MG63 (cell line): ENCODE measurements at regions not wholly inside any gene's neighbourhood (a gene's known extent, or its start where the extent isn't known, plus 50 kb on each side); places are given as distances from the start of the nearest gene placed in this dataset.

Experiments used
- DNase-seq: peaks from one replicate; pipeline ENCODE4 v3.0.0-alpha.2; 2020
- H3K27me3 ChIP-seq: fragments of 250-450 bp; sonication (Bioruptor Pico); 2 replicates; pipeline ENCODE4 v1.5.1; 2020; ENCODE audit warnings: mild to moderate bottlenecking, moderate library complexity
- H3K36me3 ChIP-seq: fragments of 250-450 bp; sonication (Bioruptor Pico); 2 replicates; pipeline ENCODE4 v1.5.1; 2020; ENCODE audit warnings: mild to moderate bottlenecking, moderate library complexity
- H3K4me3 ChIP-seq: fragments of 250-450 bp; sonication (Bioruptor Pico); 2 replicates; pipeline ENCODE4 v1.5.1; 2020; ENCODE audit warnings: mild to moderate bottlenecking, moderate library complexity
- H3K9me3 ChIP-seq: fragments of 250-450 bp; sonication (Bioruptor Pico); 2 replicates; pipeline ENCODE4 v1.5.1; 2020; ENCODE audit warnings: mild to moderate bottlenecking, moderate library complexity

DNA sequence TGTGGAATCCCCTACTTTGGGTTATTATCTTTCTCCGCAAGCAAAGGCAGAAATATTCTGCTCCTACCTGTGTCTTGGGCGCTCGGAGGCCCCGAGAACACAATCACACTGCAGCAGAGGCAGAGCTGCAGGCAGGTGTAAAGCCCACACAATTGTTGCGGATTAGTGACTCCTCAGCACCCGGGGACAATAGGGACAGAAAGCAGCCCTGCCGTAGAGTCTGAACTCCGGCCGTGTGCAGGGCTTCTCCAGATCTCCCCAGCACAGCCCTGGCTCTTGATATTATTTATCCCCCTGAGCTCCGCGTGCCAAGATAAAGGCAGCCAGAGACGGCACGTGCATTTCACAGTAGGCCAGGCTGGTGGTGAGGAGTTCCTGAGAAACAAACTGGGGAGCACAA is 229.2 kb downstream of the EN1 start:
- no peaks in the 10 kb centered on the region for H3K27me3 ChIP-seq
- no peak overlapping the region for H3K4me3 ChIP-seq
- H3K36me3 ChIP-seq = no peaks in the 10 kb centered on the region
- H3K9me3 ChIP-seq = no peaks in the 10 kb centered on the region
- no peak for DNase-seq

DNA sequence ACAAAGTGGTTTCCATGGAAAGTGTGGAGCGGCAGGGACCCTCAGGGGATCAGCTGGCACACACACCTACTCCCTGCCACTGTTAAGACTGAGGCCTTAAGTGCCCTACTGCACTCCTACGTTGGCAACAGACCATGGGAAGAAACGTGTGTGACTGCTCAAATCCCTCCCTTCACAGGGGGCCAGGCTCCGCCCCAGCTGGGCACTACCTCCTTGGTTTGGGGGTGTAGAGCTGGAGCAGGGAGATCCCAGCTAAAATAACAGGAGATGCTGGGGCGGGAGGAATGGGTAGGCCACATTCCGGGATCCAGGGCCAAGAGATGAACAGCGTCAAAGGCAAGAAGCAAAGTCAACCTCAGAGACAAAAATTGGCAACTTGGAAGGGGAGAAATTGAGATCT is 231.0 kb downstream of the EN1 start:
- Histone ChIP-seq H3K36me3 (no peaks in the 10 kb centered on the region), H3K27me3 (no peaks in the 10 kb centered on the region), H3K9me3 (no peaks in the 10 kb centered on the region), H3K4me3 (no peak overlapping the region)
- no peak for DNase-seq

DNA sequence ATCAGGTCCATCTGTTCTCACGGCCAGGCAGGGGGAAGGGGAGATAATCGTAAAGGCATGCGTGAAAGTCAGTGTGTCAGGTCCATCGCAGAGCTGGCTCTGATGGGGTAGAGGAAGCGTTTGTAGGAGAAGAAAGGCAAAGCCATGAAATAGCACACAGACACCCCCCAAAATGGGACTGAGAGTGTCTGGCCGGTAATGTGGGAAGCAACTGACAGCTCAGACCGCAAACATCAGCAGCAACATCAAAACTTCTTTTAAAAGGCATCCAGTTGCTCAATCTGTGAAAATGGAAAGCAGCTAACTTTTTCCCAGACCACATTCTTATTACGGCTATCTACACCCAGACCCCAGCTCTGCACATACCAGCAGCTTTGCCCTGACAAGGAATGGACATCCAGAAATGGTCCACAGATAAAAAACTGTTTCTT is 232.6 kb downstream of the EN1 start:
- Histone ChIP-seq H3K9me3 (no peaks in the 10 kb centered on the region), H3K27me3 (no peaks in the 10 kb centered on the region), H3K4me3 (no peak overlapping the region), H3K36me3 (no peaks in the 10 kb centered on the region)
- no peak for DNase-seq

DNA sequence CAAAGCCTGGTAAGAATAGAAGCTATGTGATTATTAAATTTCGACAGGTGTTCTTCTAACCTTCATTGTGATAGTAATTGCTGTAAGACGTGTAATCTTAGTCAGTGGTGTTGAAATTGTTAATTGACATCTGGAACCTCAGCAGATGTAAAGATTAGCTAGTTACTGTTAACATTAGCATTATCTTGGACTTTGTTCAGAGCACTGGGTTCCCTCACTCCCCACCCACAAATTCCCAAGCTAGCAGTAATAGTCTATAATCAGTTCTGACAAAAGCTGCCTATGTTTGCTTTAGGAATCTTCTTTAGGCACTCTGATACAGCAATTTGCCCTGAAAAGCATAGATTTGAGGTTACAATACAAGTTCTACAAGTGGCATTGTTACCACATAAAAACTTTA is 233.7 kb downstream of the EN1 start:
- no peaks in the 10 kb centered on the region for H3K36me3 ChIP-seq
- H3K4me3 ChIP-seq = no peak overlapping the region
- H3K9me3 ChIP-seq = no peaks in the 10 kb centered on the region
- H3K27me3 ChIP-seq = no peaks in the 10 kb centered on the region
- DNase-seq = no peak

DNA sequence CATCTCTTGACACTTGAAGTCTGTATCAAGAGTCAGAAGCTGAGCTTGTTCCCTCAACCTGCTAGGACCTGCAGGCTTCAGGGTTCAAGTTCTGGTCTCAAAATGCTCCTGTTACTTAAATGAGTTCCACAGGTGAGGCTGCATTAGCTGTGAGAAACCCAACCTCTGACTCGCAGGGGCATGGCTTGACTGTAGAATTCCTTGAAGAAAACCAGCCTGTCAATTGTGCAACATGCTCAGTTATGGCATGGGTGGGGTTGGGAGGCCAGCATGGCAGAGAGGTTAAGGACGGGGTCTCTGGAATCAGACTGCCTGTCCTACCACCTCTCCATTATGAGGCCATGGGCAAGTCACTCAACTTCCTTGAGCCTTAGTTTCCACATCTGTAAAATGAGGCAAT is 235.8 kb downstream of the EN1 start:
- H3K4me3 ChIP-seq = no peak overlapping the region
- no peaks in the 10 kb centered on the region for H3K27me3 ChIP-seq
- H3K36me3 ChIP-seq = no peaks in the 10 kb centered on the region
- DNase-seq = no peak
- no peaks in the 10 kb centered on the region for H3K9me3 ChIP-seq

DNA sequence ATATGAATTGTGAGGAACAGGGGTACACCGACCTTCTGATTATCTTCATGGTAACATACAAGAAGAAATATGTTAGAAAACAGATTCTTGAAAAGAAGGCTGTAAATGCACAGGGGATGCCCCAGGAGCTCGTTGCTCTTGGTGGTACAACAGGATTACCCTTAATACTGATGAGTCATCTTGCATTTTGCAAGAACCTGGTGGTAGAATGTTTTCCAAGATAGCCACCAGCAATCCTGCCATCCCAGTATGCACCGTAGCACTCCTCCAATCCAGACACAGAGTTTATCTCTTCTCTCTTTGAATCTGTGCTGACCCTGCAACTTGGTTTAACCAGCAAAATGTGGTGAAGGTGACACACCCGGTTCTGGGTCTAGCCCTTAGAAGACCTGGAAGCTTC is 238.3 kb downstream of the EN1 start:
- DNase-seq = no peak
- H3K27me3 ChIP-seq = no peaks in the 10 kb centered on the region
- H3K9me3 ChIP-seq = no peaks in the 10 kb centered on the region
- H3K4me3 ChIP-seq = no peak overlapping the region
- H3K36me3 ChIP-seq = no peaks in the 10 kb centered on the region

DNA sequence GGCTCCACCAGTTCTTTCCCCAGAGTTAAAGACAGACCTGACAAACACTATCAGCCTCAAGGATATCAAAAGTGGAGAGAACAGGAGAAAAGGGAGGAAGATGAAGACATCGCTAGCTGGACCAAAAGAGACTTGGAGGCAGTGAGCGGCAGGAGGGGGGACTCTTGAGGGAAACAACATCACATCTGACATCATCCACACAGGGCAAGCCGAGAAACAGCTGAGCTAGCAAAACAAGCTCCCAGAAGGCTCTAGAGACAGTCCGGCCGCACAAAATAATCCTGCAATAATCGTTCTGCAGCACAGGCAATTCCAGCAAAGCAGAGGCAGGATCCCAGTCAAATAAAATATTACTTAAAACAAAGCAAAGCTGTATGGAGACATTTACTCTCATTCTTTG is 239.8 kb downstream of the EN1 start:
- no peak for DNase-seq
- Histone ChIP-seq H3K36me3 (no peaks in the 10 kb centered on the region), H3K9me3 (no peaks in the 10 kb centered on the region), H3K27me3 (no peaks in the 10 kb centered on the region), H3K4me3 (no peak overlapping the region)

DNA sequence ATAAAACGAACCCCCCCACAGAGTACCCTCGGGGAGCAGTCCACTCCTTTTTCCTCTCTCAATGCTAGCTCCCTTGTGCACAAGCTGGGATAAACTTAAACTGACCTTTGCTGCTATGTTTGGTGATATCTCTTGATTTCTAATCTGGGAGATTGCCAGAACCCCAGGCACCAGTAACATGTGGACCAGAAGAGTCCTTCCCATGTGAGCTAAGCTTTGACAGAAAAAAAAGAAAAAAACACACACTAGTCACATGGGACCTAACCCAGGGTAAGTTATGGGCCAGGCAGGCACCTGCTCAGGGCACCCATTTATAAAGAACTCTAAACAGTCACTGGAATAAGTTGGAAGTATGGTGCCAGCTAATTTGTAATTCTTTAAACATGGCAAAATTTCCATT is 242.6 kb downstream of the EN1 start:
- DNase-seq = no peak
- no peaks in the 10 kb centered on the region for H3K36me3 ChIP-seq
- no peak overlapping the region for H3K4me3 ChIP-seq
- no peaks in the 10 kb centered on the region for H3K27me3 ChIP-seq
- H3K9me3 ChIP-seq = no peaks in the 10 kb centered on the region

DNA sequence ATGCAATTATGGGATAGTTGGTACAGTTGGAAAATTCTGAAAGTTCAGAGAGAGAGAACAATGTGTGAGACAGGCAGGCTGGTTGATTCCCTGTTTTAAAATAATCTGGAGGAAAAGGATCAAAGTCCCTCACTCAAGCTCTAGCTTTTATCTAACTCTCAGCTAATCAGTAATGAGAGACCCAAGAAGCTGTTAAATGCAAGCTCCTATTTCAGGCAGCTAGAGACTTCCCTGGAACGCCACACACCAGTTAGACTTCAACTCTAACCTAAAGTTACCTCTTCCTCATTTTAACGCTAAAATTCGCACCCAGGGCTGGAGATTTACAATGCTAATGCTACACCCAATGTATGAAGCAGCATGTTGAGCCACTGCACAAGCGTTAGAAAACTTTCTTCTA is 243.1 kb downstream of the EN1 start:
- no peaks in the 10 kb centered on the region for H3K9me3 ChIP-seq
- H3K27me3 ChIP-seq = no peaks in the 10 kb centered on the region
- H3K36me3 ChIP-seq = no peaks in the 10 kb centered on the region
- H3K4me3 ChIP-seq = no peak overlapping the region
- no peak for DNase-seq

DNA sequence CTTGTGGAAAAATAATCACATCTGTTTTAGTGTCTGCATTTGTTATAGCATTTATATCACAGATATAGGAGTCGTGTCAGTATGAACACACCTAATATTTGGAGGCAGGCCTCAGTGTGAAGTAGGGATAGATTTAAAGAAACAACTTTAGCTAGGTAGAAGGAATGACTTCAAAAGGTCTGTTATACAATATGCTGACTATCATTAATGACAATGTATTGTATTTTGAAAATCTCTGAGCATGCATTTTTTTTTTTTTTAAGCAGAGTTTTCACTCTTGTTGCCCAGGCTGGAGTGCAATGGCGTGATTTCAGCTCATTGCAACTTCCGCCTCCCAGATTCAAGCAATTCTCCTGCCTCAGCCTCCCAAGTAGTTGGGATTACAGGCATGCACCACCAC is 248.3 kb downstream of the EN1 start:
- no peaks in the 10 kb centered on the region for H3K27me3 ChIP-seq
- H3K4me3 ChIP-seq = no peak overlapping the region
- DNase-seq = no peak
- no peaks in the 10 kb centered on the region for H3K36me3 ChIP-seq
- H3K9me3 ChIP-seq = no peaks in the 10 kb centered on the region

DNA sequence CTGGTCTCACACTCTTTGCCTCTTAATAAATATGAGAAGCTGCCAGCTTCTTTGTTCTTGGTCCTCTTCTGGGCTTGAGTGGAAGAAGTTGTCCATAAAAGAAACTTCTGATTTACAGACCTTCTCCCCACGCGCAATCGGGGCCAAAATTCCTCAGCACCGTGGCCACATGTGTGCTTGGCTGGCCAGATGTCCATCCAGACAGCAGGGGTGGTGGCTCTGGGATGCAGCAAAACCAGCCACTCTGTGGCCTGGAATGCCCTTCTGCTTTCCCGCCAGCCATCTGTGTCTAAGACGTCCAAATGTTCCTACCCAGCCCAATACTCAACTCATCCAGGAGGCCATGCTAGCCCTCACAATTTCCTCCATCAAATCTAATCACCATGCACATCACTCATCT is 250.8 kb downstream of the EN1 start:
- DNase-seq = no peak
- Histone ChIP-seq H3K9me3 (no peaks in the 10 kb centered on the region), H3K4me3 (no peak overlapping the region), H3K36me3 (no peaks in the 10 kb centered on the region), H3K27me3 (no peaks in the 10 kb centered on the region)

DNA sequence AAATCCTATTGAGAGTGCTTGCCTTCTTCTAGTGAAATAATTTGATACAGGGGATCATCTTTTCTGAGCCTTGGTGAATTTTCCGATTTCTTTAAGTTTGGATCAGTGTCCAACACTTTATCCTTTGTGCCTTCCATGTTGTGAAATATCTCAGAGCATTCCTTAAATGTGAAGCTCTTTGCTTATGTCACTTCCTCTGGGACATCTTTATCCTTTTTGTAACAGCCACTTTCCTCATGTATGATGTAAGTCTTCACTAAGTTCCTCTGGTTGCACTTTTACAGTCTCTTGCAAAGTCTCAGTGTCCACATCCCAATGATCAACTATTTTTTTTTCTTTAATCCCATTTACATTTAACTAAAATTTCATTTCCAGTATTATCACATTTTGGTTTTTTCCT is 254.2 kb downstream of the EN1 start:
- no peak for DNase-seq
- H3K4me3 ChIP-seq = no peak overlapping the region
- no peaks in the 10 kb centered on the region for H3K9me3 ChIP-seq
- H3K36me3 ChIP-seq = no peaks in the 10 kb centered on the region
- no peaks in the 10 kb centered on the region for H3K27me3 ChIP-seq

DNA sequence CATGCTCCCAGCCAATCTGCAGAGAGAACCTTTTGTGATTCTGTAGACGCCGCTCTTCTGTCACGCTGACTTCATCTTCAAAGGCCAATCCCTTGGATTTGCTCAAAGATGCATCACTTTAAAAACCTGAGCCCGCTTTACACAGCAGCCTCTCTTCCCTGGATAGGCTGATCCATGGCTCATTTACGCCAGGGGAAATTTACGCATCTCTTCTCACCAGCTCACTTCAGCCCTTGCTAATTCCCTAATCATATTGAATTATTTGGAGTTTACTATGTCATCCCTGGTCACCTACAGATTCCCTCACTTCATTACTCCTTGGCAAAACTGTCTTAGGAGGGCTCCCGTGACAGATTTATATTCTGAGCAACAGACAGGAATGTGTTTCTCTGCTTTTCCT is 256.2 kb downstream of the EN1 start:
- no peak overlapping the region for H3K4me3 ChIP-seq
- no peaks in the 10 kb centered on the region for H3K27me3 ChIP-seq
- no peak for DNase-seq
- H3K9me3 ChIP-seq = no peaks in the 10 kb centered on the region
- H3K36me3 ChIP-seq = no peaks in the 10 kb centered on the region

DNA sequence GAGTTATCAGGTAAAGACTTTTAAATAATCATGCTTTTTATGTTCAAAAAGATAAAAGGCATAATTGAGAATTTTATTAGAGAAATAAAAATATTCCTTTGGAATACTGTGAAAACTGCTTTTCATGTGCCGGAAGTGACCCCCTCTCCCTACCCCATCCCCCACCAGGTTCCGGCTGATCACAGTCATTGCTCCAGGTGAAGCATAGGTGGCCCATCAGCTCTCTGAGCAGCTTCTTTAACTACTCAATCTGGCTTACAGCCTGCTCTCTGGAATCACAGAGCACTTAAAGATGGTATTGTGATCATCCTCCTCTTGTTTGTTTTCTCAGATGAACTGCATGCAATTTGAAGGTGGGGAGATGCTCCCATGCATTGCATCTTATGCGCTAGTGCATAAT is 257.7 kb downstream of the EN1 start:
- no peaks in the 10 kb centered on the region for H3K9me3 ChIP-seq
- DNase-seq = no peak
- no peak overlapping the region for H3K4me3 ChIP-seq
- H3K27me3 ChIP-seq = no peaks in the 10 kb centered on the region
- no peaks in the 10 kb centered on the region for H3K36me3 ChIP-seq

DNA sequence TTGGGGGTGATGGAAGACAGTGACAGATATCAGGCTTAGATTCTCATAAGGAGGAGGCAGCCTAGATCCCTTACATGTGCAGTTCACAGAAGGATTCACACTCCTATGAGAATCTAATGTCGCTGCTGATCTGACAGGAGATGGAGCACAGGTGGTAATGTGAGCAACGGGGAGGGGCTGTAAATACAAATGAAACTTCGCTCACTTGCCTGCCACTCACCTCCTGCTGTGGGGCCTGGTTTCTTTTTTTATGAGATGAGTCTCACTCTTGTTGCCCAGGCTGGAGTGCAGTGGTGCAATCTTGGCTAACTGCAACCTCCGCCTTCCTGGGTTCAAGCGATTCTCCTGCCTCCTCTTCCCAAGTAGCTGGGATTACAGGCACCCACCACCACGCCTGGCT is 258.6 kb downstream of the EN1 start:
- DNase-seq = no peak
- Histone ChIP-seq H3K9me3 (no peaks in the 10 kb centered on the region), H3K36me3 (no peaks in the 10 kb centered on the region), H3K27me3 (no peaks in the 10 kb centered on the region), H3K4me3 (no peak overlapping the region)

DNA sequence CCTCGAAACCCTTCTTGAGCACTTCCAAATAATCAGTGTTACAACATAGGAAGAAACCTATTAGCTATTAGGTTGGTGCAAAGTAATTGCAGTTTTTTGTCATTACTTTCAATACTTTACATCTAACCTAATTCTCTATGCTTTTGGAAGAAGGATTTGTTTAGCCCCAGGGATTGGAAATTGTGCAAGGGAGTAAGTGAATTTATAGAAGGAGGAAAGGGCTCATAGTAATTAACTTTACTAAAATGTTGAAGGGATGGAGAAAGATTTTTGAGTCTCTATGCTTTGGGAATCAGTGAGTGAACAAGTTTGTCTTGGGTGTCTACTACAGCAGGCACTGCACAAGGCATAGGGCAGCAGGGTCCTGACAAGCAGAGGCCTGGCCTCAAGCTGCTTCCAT is 261.1 kb downstream of the EN1 start:
- Histone ChIP-seq H3K9me3 (no peaks in the 10 kb centered on the region), H3K27me3 (no peaks in the 10 kb centered on the region), H3K4me3 (no peak overlapping the region), H3K36me3 (no peaks in the 10 kb centered on the region)
- DNase-seq = no peak

DNA sequence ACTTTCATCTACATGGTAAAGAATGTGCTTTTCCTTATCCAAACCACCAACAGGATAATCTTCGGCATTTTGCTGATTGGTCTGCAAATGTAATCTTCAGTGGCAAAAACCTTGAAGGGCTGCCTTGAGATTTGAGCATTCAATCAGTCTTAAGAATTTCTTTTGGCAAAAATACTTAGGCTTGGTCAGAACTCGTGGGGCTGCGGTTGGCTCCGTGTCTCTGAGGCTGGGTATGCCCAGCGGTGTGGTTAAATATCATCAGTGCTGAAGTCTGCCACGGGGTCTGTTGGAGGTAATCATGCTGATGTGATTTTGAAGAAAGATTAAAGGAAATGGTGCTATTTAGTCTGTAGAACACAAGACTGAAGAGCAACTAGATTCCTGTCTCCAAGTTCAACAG is 262.6 kb downstream of the EN1 start:
- DNase-seq = no peak
- Histone ChIP-seq H3K36me3 (no peaks in the 10 kb centered on the region), H3K27me3 (no peaks in the 10 kb centered on the region), H3K4me3 (no peak overlapping the region), H3K9me3 (no peaks in the 10 kb centered on the region)

DNA sequence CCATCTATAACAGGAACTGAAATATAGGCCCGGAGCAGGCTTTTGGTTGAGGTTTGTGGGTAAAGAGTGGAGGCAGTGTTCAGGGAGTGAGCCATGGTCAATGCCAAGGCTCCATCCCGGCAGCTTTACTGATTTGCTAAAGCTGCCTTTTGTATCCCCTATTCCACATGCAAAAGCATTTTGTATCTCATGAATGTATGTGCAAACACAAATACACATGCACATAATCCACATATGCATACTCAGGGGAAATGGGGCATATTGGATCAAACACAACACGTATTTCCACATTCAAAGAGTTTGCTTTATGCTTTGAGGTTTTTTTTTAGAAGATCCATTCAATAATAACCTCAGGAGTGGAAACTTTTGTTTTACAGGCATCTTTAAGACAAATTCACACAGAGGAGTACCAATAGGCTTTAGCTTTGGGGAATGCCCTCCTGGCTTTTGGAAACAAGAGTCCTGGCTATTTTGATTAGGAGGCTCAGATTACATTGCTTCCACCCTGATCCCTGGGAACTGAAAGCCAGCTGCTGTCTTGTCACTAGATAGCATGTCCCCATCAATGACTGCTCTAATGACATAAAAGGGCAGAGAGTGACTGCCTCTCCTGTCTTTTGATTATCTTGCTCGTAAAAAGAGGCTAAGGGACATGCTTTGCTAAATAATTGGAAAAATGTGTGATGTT is 263.2 kb downstream of the EN1 start:
- Histone ChIP-seq H3K4me3 (no peak overlapping the region), H3K27me3 (no peaks in the 10 kb centered on the region), H3K36me3 (no peaks in the 10 kb centered on the region), H3K9me3 (no peaks in the 10 kb centered on the region)
- no peak for DNase-seq

DNA sequence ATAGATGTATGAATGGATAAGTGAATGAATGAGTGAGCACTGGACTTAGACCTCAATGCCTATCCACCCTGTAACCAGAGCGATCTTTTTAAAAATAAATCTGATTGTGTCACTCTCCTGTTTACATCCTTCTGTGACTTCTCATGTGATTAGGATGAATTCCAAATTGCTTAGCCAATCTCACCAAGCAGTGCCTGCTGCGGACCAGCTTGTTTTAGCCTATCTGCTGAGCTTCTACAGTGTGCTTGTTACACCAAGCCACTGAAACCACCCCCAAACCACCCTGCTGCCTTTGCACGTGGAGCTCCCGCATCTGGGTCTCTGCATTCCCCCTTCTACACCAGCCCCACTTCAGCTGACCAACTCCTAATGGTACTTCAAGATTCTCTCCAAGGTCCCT is 265.4 kb downstream of the EN1 start:
- Histone ChIP-seq H3K27me3 (no peaks in the 10 kb centered on the region), H3K4me3 (no peak overlapping the region), H3K36me3 (no peaks in the 10 kb centered on the region), H3K9me3 (no peaks in the 10 kb centered on the region)
- no peak for DNase-seq
